ENCODE measurements at regions not wholly inside any gene's neighbourhood (a gene's known extent, or its start where the extent isn't known, plus 50 kb on each side); places are given as distances from the start of the nearest gene placed in this dataset.
"Not testable (repeated sequence)": the region's sequence is repeated elsewhere in the genome, so short reads cannot be mapped to it uniquely, and the experiment has no call there.

DNA sequence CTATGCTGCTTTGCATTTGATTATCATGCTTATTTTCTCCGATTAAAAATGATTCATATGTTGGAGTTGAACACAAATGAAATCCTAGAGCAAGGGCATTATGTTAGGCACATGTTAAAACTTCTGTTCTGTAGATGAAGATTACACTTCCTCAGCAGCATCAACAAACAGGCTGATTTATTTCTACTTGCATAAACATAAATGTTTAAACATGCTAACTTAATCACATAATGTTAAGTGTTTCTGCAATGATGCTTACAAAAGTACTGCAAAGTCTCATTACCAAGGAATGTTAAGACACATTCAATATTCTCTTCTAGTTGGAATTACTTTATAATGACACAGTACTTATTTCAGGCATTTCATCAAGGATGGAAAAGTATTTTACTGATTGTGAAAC lies 770.8 kb downstream of the ANKRD7 start:
- no peak for DNase-seq (ENCODE audit: low spot score)
- in situ Hi-C loops (cut with MboI; ENCODE audit: low pct_unique_long_range_greater_than_20kb, low sequenced_read_pairs, unreplicated experiment) = no loop called here
- TF ChIP-seq, protein P1, sequence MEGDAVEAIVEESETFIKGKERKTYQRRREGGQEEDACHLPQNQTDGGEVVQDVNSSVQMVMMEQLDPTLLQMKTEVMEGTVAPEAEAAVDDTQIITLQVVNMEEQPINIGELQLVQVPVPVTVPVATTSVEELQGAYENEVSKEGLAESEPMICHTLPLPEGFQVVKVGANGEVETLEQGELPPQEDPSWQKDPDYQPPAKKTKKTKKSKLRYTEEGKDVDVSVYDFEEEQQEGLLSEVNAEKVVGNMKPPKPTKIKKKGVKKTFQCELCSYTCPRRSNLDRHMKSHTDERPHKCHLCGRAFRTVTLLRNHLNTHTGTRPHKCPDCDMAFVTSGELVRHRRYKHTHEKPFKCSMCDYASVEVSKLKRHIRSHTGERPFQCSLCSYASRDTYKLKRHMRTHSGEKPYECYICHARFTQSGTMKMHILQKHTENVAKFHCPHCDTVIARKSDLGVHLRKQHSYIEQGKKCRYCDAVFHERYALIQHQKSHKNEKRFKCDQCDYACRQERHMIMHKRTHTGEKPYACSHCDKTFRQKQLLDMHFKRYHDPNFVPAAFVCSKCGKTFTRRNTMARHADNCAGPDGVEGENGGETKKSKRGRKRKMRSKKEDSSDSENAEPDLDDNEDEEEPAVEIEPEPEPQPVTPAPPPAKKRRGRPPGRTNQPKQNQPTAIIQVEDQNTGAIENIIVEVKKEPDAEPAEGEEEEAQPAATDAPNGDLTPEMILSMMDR (IDR thresholded peaks at IDR 0.05; ENCODE audit: extremely low read depth, insufficient read depth, missing control alignments) = no peak

- no peak for DNase-seq (ENCODE audit: low spot score)
- in situ Hi-C loops (cut with MboI; ENCODE audit: low pct_unique_long_range_greater_than_20kb, low sequenced_read_pairs, unreplicated experiment) = no loop called here
- TF ChIP-seq, protein P1 (IDR thresholded peaks at IDR 0.05; ENCODE audit: extremely low read depth, insufficient read depth, missing control alignments) = no peak
These were observed 782.7 kb downstream of the ANKRD7 start for GRCh38 chr7:119007236-119007635.

- TF ChIP-seq, protein P1 (IDR thresholded peaks at IDR 0.05; ENCODE audit: extremely low read depth, insufficient read depth, missing control alignments) = no peak
- no peak for DNase-seq (ENCODE audit: low spot score)
- in situ Hi-C loops (cut with MboI; ENCODE audit: low pct_unique_long_range_greater_than_20kb, low sequenced_read_pairs, unreplicated experiment) = no loop called here
These were observed 786.1 kb downstream of the ANKRD7 start for GRCh38 chr7:119010635-119011034.

DNA sequence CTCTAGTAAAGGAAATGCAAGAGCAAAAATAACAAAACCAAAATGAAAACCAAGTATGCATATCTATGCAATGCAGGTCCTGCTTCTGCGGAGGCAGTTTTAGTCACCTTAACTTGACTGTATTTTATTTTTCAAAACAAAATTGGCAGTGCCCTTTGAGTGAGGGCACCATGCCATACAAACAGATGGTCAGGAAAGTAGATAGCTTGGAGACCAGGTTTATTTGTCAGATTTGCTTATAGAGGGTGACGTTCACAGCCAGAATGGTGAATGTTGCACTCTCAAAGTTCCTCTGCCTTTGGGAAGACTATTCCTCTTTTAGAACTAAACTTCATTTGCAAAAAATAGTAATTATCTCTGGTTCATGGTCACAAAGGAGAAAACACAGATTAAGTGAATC lies 801.9 kb downstream of the ANKRD7 start:
- TF ChIP-seq, protein P1 (IDR thresholded peaks at IDR 0.05; ENCODE audit: extremely low read depth, insufficient read depth, missing control alignments) = no peak
- in situ Hi-C loops (cut with MboI; ENCODE audit: low pct_unique_long_range_greater_than_20kb, low sequenced_read_pairs, unreplicated experiment) = no loop called here
- no peak for DNase-seq (ENCODE audit: low spot score)

- TF ChIP-seq, protein P1 (IDR thresholded peaks at IDR 0.05; ENCODE audit: extremely low read depth, insufficient read depth, missing control alignments) = no peak
- DNase-seq (ENCODE audit: low spot score) = no peak
- in situ Hi-C loops (cut with MboI; ENCODE audit: low pct_unique_long_range_greater_than_20kb, low sequenced_read_pairs, unreplicated experiment) = no loop called here
These were observed 804.2 kb downstream of the ANKRD7 start for GRCh38 chr7:119028736-119029135.

- DNase-seq (ENCODE audit: low spot score); in situ Hi-C loops (cut with MboI; ENCODE audit: low pct_unique_long_range_greater_than_20kb, low sequenced_read_pairs, unreplicated experiment): not testable (repeated sequence)
These were observed 807.6 kb downstream of the ANKRD7 start for GRCh38 chr7:119032136-119032535.

- no peak for DNase-seq (ENCODE audit: low spot score)
- in situ Hi-C loops (cut with MboI; ENCODE audit: low pct_unique_long_range_greater_than_20kb, low sequenced_read_pairs, unreplicated experiment) = no loop called here
- TF ChIP-seq, protein P1 (IDR thresholded peaks at IDR 0.05; ENCODE audit: extremely low read depth, insufficient read depth, missing control alignments) = no peak
These were observed 809.1 kb downstream of the ANKRD7 start for GRCh38 chr7:119033641-119034040.

Measured in GM13977 (cell line).